Hepatic stellate cell (primary cell): ENCODE measurements at regions not wholly inside any gene's neighbourhood (a gene's known extent, or its start where the extent isn't known, plus 50 kb on each side); places are given as distances from the start of the nearest gene placed in this dataset.
"Not testable (repeated sequence)": the region's sequence is repeated elsewhere in the genome, so short reads cannot be mapped to it uniquely, and the experiment has no call there.

Experiments used
- DNase-seq: peaks from one replicate; pipeline ENCODE4 v3.0.0; 2011; ENCODE audit warnings: low spot score

DNA sequence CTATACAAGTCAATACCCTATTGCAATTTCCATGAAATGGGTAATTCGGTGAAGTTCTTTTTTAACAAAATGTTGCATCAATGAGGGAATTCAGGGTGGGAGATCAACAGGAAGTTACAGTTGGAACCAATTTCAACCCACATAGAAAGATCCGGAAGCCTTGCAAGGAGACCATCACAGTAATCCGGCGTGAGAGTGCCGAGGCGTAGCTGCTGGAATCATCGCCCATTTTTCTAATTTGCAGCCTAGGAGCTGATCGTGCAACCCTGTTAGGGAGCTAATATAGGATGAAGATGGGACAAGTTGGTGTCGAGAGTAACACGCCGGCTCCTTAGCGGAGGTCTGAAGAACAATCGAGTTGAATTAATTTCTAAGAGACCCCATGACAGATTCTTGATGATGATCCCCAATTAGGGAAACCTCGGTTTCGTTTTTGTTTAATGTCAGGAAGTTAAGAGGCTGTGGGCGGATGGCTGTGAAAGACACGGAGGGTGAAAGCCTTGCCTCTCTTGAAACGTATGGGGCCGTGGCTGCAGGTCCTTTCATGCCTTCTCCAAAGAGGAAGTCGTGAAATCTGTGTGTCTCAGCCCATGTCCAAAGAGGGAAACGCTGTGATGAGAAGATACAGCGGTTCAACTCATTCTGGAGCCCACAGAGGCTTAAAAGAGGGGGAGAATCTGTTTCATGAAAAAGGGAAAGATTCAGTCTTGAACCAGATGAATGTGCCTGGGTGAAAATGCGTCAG is 51.2 kb upstream of the CARD11 start:
- DNase-seq = no peak

DNA sequence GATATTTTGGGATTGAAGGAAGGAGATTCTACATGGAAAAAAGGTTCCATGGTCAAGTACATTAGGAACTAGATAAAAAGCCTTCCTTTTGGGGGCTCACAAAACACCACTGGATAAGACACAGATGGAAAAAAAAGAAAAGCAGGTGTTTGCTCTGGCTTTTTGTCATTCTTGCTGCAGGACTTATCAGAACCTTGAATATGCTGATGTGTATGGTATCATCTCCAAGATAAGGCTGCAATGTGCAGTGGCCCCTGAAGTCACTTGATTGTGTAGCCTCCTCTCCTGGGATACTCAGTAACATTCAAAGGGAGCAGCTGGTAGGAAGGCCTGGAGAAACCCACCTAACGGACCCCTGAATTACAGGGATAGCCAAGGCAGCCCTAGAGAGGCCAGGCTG is 54.1 kb upstream of the CARD11 start:
- DNase-seq = no peak

DNA sequence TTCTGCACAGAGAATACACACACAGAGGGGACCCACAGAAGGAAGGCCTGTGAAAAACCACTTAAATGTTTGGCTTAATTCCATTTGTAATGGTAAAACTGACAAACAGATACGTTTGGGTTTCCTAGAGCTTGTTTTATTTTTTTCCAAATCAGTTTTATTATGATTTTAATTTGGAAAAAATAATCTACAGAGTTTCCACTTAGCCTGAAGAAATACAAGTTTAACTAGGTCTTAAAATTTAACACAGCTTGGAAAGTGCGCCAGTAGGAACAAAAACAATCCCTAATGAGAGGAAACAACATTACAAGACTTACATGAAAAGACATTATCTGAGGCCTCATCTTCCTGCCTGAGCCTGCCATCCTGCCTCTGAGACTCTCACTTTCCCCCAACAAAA is 58.5 kb upstream of the CARD11 start:
- no peak for DNase-seq

DNA sequence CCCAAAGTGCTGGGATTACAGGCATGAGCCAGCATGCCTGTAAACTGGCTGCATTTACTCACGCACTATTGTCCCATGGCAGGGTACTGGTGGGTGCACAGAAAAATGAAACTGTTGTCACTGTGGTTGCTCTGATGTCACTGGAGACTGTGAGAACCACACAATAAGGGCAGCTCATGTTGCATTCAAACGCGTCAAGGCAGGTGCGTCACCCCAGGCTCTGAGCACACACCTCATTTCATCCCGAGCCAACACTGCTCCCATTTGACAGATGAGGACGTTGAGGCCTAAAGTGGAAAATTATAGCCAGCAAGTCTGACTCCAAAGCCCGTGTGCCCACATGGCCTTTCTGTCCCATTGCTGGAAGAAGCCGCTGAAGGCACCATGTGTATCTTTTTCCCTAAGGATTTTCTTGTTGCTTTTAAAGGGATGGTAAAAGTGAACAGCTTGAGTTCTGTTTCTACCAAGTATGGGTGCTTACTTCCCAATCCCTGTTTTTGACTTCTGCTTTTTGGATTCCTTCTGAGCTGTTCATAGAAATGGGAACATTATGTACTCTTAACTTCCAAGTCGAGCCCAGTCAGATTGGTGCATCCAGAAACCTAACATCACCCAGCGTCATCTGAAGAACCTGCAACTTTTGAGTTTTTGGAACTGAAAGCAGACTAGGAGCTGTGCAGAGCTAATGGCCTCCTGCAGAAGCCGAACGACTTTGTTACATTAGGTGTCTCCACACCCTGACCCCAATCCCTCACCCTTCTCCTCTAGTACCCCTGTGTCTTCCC is 60.1 kb upstream of the CARD11 start:
- DNase-seq = no peak

DNA sequence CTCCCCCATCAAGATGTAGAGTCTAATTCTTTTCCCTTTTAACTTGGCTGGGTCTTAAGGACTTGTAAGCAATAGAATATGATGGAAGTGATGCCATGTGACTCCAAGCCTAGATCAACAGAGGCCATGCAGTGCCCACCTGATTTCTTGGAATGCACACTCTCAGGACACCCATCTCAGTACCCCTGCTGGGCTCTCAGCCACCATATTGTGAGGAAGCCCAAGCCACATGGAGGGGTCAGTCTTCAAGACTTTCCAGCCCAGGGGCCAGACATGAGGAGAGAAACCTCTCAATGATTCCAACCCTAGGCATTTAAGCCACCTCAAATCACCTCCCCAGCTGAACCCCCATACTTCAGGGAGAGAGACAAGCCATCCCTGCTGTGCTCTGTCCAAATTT is 62.2 kb upstream of the CARD11 start:
- no peak for DNase-seq

DNA sequence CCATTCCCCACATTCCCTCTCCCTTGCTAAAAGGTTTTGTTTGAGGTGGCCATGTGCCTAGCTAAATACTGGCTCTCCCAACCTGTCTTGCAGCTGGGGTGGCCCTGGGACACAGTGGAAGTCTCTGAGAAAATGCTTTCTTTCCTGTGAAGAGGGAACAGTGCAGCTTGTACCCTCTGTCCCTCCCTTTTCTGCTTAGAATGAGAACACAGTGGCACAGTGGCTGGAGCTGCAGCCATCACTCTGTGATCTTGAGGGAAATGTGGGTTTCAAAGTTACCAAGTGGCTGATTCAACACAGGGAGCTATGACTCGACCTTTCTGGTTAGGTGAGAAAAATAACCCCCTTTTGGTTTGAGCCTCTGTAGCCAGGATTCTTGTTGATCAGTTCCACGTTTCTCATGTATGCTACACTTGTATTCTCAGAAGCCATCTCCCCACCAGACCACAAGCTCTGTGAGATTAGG is 62.7 kb upstream of the CARD11 start:
- DNase-seq = no peak

DNA sequence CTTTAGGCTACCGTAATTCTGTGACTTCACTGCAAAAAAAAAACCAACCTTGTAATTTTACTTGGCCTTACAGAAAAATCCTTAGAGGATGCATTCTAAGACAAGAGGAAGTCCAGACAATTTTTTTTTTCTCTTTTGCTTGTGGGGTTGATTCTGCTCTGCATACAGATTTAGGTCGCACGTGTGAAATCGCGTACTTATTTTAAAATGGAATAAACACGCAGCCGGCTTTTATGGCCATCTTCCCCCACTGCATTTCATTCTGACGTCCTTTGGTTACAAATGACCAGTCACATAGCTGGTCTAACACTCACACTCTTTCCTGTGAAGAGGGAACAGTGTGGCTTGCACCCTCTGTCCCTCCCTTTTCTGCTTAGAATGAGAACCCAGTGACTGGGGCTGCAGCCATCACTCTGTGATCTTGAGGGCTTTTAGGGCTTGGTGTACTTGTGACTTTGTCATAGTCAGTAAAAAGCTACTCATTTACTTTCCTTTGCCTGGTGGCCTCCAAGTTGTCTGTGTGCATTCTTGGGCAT is 63.6 kb upstream of the CARD11 start:
- DNase-seq = no peak

DNA sequence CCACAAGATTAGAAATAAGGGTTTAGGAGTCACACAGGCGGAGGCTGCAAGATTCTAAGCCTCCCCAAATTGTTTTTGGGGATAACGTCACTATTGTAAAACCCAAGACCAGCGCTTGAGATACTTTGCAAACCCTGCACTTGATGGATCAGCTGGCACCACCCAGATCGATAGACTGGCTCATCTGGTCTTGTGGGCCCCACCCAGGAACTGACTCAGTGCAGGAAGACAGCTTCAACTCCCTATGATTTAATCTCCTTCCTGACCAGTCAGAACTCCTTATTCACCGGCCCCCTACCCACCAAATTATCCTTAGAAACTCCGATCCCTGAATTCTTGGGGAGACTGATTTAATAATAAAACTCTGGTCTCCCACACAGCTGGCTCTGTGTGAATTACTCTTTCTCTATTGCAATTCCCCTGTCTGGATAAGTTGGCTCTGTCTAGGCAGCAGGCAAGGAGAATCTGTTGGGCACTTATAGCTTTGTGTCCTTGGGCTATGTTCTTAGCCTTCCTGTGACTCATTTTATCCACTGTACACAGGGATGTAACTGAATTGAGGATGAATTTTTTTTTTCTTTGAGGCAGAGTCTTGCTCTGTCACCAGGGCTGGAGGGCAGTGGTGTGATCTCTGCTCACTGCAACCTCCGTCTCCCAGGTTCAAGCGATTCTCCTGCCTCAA is 64.4 kb upstream of the CARD11 start:
- DNase-seq = no peak

DNA sequence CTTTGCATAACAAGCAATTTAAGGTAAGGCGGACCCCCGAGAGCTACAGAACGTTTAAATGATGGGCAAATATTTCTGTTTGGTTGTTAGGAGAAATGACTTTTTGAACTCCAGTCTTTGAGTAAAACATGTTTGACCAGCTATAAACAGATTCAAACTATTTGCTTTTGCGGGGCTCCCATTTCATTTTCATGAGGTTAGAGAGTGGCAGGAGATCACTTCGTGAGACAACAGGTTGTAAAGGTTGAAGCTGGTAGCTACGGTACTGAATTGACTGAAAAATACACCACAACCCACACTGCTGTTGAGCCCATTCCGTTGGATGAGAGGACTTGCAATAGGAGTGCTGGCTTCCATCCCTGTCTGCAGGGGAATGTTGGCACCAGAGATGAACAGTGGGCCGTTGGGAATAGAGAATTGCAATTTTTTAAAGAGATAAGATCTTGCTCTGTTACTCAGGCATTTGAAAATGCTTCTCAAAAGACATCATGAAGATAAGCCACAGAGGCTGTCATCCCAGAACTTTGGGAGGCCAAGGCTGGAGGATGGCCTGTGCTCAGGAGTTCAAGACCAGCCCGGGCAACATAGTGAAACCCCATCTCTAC is 65.7 kb upstream of the CARD11 start:
- DNase-seq = no peak

DNA sequence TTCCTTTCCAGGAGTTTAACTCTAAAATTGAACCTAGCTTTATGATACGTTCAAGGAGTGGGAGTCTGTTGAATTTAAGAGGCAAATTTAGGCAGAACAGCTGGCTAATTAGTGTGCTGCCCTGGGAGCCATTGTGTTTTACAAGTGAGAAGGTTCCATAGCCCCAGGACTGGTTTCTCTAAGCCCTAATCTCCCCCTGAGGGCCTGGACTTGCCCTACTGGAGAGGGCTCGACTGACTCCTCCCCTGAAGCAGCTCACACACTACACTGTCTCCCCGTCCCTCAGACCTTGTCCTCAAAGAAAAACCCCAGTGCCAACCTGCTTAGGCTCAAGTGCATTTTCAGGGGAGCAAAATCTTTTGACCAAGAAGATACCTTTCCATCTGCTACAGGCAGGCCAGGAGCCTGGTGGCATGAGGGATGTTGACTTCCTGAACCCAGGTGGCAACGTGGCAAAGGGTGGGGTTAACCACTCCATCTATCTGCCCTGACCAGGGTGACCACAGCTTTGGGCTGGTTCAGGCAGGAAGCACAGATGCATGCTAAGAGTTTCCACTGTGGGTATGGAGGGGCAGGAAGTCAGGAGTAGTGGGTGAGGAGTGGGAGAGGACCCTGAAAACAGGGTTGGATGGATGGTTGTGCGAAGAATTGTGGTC is 68.9 kb upstream of the CARD11 start:
- DNase-seq = no peak

DNA sequence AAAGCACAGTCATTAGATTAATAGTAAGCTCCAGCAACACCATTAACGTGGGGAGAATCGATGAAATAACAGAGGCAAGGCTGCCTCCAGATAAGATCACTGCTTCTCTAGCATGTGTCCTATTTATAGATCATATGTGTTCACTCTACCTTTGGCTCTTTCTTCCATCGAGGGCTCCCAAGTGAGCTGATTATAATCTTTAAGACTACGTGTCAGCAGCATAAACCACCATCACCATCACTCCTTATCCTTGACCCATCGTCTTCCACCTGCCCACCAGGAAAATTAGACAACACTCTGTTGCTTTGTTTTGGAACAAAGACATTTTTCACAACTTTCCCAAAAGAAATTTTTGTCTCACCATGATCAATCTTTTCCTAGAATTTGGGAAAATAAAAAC is 71.2 kb upstream of the CARD11 start:
- DNase-seq = no peak

DNA sequence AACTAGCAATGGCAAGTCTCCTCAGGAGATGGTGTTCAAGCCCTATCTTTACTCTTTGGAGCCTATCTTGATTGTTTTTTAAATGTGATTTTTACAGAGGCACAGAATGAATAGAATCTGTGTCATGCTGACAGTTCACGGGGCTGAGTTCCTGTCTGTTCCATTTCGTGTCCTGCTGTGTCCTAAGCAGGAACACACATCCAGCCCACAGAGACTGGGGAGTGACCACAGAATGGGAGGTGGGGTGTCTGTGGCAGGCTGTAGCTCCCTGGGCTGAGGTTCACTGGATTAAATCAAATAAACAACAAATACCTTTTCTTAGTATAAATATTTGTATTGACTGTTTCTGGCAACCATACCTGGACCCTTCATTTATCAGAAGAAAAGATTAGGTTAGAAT is 73.4 kb upstream of the CARD11 start:
- no peak for DNase-seq

DNA sequence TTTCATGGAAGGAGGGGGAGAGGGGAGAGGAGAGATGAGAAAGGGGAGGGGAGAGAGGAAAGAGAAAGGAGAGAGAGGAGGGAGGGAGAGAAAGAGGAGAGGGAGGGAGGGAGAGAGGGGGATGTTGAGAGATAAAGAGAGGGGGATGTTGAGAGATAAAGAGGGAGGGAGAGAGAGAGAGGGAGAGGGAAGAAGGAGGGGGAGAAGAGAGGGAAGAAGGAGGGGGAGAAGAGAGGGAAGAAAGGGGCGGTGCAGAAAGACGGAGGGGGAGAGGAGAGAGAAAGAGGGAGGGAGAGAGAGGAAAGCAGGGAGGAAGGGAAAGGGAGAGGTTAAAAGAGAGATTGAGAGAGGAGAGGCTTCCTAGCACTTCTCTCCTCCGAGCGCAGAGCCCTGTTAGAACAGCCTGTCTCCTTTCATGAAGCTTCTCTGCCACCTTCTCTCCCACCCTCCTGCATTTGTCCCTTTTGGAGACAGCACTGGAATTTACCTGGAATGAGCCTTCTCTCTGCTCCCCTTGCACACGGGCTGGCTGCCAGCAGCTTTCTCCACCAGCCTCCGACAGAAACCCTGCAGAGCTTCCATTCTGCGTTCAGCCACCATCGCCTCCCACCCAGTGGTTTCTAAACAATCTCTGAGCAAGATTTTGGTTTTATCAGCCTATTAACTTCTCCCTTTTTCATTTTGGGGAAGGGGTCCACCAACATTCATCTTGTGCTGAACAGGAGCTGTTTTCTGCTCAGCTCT is 74.0 kb upstream of the CARD11 start:
- DNase-seq = no peak

DNA sequence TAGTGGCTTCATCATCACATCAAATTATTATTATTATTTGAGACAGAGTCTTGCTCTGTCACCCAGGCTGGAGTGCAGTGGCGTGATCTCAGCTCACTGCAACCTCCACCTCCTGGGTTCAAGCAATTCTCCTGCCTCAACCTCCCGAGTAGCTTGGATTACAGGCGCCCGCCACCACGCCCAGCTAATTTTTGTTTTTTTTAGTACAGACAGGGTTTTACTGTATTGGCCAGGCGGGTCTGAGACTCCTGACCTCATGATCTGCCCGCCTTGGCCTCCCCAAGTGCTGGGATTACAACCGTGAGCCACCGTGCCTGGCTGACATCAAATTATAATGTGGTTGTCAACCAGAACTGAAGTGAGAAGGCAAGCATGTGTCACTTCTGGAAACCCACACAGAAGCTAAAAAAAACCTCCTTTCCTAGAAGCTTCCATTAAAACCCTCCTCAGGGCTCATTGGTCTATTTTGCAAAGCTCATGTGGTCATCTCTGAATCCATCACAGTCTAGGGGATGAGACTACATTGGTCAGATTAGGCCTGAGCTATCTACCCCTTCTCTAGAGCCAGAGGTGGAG is 75.8 kb upstream of the CARD11 start:
- not testable (repeated sequence) for DNase-seq

DNA sequence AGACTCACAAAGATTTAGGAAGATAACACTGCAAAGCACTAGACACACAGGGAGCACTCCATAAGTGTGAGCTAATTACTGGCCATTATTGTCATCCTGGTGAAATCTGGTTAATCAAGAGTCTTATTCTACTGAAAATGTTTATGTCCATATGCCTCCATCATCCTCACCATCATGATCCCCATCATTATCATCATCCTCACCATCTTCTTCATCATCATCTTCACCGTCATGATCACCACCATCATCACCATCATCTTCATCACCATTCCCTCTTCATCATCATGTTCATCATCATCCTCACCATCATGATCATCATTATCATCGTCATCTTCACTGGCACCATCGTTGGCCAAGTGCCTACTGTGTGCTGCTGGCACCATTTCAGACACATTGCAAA is 76.3 kb upstream of the CARD11 start:
- no peak for DNase-seq

DNA sequence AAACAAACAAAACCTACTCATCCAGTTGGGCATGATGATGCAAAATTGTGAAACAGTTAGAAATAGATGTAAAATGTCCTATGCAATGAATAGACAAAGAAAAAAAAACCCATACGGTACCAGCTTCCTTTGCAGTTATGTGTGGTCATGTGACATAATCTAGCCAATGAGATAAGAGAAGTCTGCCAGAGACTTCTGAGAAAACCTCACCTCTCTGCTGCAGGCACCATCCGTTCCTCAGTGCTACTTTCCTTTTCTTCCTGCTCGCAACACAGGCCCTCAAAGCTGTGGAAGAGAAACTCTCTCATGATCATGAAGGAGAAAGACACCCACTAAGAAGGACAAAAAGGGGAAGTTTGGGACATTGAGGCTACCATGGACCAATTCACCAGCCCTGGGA is 76.8 kb upstream of the CARD11 start:
- no peak for DNase-seq

DNA sequence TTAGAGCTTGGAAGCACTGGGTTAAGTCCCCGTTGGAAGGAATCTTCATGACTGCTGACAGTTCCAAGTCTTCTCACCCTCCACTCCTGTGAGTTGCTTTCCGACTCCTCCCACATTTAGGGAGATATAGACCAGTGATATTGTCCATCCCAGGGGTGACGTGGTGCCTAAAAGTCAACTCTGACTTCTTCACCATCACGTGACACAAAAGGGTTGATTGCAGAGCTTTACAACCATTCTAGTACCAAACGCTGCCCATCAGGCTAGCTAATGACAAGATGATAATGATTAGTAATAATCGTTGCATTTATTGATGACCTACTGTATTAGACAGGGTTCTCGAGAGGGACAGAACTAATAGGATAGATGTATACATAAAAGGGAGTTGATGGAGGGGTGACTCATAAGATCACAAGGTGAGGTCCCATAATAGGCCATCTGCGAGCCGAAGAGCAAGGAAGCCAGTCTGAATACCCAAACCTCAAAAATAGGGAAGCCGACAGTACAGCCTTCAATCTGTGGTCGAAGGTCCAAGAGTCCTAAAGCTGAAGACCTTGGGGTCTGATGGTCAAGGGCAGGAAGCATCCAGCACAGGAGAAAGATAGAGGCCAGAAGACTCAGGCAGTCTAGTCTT is 85.3 kb upstream of the CARD11 start:
- DNase-seq = no peak

DNA sequence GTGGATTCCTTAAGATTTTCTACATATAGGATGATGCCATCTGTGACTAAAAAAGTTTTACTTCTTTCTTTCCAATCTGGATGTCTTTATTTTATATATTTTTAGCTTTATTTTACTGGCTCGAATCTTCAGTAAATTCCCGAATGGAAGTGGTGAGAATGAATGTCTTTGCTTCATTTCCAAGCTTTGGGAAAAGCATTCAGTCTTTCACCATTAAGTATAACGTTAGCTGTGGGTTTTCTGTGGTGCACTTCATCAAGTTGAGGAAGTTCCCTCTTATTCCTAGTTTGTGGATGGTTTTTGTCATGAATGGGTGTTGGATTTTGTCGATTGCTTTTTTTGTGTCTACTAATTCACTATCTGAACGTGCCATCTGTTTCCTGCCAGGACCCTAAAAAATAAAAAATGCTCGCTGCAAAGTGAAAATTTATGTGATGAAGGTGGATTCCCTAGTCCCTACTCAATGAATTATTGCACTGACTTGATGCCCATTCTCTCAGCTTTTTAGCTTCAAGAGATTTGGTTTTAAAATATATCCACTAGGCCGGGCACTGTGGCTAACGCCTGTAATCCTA is 90.2 kb upstream of the CARD11 start:
- DNase-seq = no peak

DNA sequence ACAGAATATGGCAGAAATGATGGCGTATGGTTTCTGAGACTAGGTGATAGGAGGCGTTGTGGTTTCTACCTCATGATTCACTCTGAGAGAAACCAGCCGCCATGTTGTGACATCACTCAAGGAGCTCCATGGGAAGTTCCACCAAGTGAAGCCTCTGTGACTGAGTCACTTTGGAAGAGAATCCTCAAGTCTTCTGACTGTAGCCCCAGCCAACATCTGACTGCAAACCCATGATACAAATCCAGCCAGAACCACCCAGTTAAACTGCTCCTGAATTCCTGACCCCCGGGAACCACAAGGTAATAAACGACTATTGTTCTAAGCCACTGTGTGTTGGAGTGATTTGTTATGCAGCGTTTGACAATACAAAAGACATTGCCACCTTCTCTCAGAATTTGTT is 91.1 kb upstream of the CARD11 start:
- no peak for DNase-seq

DNA sequence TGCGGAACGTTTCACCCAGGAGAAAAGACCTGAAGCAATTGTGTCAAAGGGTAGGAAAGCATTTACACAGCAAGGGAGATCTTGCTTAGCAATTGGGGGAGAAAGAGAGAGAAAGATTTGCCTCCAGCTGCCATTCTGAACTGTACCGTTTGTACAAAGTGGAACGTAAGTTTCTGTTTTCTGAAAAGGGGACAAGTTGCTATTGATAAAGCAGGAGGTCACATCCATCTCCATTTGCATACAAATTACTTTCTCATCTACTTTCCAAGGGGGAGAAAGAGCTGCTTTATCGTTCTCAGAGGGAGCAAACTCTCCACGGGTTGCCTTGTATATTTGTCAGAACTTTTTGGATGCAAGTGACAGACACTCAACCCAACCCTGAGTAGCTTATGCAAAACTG is 92.0 kb upstream of the CARD11 start:
- no peak for DNase-seq
